ENCODE measurements at regions not wholly inside any gene's neighbourhood (a gene's known extent, or its start where the extent isn't known, plus 50 kb on each side); places are given as distances from the start of the nearest gene placed in this dataset.
"Not testable (repeated sequence)": the region's sequence is repeated elsewhere in the genome, so short reads cannot be mapped to it uniquely, and the experiment has no call there.

- DNase-seq = no peak
These were observed 1018.2 kb upstream of the KCND2 start for GRCh38 chr7:119254742-119255141.

DNA sequence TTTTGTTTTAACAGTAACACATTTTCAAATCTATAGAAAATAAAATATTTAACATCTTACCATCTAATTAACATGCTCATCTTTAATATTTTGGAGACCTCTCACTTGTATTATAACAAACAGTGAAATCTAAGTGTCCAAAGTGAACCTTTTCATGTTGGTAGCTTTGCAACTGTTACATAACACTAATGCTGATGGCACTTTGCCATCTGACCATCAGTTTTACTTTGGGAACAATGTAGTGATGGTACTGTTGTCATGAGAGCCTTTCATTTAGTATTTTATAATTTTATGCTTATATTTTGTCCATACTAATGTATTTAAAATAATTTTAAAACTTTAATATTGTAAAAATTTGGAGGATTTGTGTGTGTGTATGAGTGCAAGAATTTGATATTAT is 1017.0 kb upstream of the KCND2 start:
- DNase-seq = no peak

GRCh38 chr7:119256446-119257131 is 1016.4 kb upstream of the KCND2 start:
- no peak for DNase-seq

GRCh38 chr7:119266790-119267189 is 1006.2 kb upstream of the KCND2 start:
- not testable (repeated sequence) for DNase-seq

- peak in 28 of 58 donors; percentile 0 to 60 (median 19) for DNase-seq
These were observed 1002.9 kb upstream of the KCND2 start for GRCh38 chr7:119270045-119270464.

- DNase-seq = peak in 1 of 58 donors; percentile 1
These were observed 1002.3 kb upstream of the KCND2 start for GRCh38 chr7:119270644-119271043.

- DNase-seq = no peak
These were observed 1001.7 kb upstream of the KCND2 start for GRCh38 chr7:119271147-119271779.

- DNase-seq = no peak
These were observed 991.7 kb upstream of the KCND2 start for GRCh38 chr7:119281181-119281846.

DNA sequence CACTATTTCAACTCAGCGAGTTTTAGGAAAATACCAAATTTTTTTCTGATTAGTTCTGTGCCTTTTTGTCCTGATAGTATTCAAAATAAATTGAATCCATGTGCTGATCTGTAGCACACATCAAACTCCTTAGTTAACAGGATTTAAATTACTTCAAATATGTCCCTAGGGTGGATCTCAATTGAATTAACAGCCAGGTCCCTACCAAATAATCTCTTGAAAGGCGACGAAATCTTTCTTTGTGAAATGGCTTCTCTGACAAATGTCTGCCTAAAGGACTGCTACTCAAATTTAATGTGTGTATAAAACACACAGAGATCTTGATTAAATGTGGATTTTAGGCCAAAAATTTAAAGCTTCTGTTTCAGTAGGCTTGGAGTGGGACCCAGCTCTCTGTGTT is 989.6 kb upstream of the KCND2 start:
- DNase-seq = no peak

GRCh38 chr7:119288416-119288815 is 984.6 kb upstream of the KCND2 start:
- DNase-seq = no peak

DNA sequence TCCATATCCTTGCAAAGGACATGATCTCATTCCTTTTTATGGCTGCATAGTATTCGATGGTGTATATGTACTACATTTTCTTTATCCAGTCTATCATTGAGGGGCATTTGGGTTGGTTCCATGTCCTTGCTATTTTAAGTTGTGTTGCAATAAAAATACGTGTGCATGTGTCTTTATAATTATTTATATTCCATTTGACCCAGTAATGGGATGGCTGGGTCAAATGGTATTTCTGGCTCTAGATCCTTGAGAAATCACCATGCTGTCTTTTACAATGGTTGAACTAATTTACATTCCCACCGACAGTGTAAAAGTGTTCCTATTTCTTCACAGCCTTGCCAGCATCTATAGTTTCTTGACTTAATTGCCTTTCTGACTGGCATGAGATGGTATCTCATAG is 972.6 kb upstream of the KCND2 start:
- DNase-seq = not testable (repeated sequence)

- no peak for DNase-seq
These were observed 952.7 kb upstream of the KCND2 start for GRCh38 chr7:119320316-119320715.

- DNase-seq = no peak
These were observed 943.3 kb upstream of the KCND2 start for GRCh38 chr7:119329715-119330114.

- no peak for DNase-seq
These were observed 937.6 kb upstream of the KCND2 start for GRCh38 chr7:119335405-119335804.

GRCh38 chr7:119341822-119342221 is 931.2 kb upstream of the KCND2 start:
- no peak for DNase-seq

DNA sequence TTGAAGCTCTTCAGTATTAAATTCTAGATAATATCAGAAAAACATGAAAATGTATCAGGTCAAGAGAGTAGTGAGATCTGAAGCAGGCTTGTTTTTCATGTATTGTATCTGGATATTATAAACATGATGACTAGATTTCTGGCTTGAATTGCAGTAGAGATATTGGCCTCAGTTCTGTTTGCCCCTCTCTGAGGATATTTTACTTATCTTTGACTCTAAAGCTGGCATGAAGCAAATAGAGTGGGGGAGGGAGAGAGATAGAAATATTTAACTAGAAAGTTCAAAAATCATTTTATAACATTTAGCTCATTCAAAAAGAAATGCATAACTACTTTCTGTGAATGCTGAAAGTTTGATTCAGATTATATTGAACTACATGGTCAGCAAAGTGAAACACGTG is 929.7 kb upstream of the KCND2 start:
- no peak for DNase-seq

DNA sequence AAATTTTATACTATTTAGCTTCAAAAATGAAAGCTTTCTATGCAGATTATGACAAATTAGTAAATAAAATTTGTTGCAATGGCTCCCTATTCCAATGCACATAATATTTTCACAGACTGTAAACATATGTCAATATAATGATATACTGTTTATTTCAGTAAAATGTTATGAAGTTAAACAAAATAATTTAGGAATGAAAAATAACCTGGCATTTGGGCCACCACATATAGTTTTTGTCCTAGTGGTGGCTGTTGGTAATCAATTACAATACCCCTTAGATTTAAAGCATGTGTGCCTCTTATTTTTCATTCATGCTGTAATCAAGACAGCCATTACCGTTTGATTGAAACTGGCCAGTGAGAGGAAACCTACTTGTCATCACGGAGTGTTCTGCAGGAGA is 928.5 kb upstream of the KCND2 start:
- DNase-seq = no peak

- DNase-seq = no peak
These were observed 924.5 kb upstream of the KCND2 start for GRCh38 chr7:119348491-119348890.

- DNase-seq = no peak
These were observed 922.6 kb upstream of the KCND2 start for GRCh38 chr7:119350334-119350733.

DNA sequence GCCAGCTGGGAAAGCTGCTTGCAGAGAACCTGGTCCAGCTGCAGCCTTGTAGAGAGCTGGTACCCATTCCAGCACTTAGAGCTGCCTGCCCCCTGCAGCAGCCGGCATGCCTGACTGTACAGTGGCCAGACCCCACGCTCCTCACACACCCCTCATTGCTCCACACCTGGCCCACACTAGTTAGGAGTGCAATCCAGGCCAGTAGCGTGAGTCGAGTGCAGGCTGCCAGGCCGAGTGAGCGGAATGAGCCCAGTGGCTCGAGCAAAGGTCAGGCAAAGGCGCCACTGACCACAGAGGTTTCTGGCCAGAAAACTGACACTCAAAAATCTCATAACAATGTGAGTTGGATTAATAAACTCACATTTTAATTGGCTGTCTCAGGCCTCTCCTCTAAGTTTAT is 921.7 kb upstream of the KCND2 start:
- no peak for DNase-seq

GRCh38 chr7:119374436-119374835 is 898.5 kb upstream of the KCND2 start:
- DNase-seq = no peak

DNA sequence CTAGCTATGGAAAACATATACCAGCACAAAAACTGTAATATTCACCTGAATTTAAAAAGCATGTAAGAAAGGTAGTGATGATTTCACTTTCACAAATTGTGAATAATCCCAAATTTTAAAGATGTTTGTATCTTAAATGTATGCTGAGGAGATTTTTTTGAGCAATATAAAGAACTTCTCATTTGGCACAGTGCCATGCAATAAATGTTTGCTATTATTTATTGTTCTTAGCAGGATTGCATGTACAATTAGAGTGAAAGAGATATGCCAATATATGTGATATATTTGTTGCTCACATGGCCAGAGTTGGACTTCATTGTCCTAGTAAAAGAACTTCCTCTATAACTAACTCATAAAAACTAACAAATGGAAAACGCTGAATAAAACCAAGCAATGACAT is 895.1 kb upstream of the KCND2 start:
- no peak for DNase-seq

GRCh38 chr7:119382726-119383125 is 890.2 kb upstream of the KCND2 start:
- no peak for DNase-seq
